ENCODE measurements at regions not wholly inside any gene's neighbourhood (a gene's known extent, or its start where the extent isn't known, plus 50 kb on each side); places are given as distances from the start of the nearest gene placed in this dataset.

- Histone ChIP-seq H4K20me1 (ENCODE audit: insufficient read depth, low read length) (no peaks in the 10 kb centered on the region), H3K36me3 (ENCODE audit: insufficient read depth, low read length) (no peaks in the 10 kb centered on the region), H3K4me1 (ENCODE audit: insufficient read depth, low read length) (no peaks in the 10 kb centered on the region), H3K9ac (ENCODE audit: low read depth, low read length) (no peak overlapping the region), H3K9me3 (ENCODE audit: insufficient read depth, low read length, severe bottlenecking) (no peaks in the 10 kb centered on the region), H3K4me2 (ENCODE audit: insufficient read depth, low read length) (no peak overlapping the region), H3K4me3 (ENCODE audit: low read depth in 1 of 2, low read length in 2 of 2) (no peak overlapping the region), H2AFZ (ENCODE audit: low read depth, low read length) (no peak overlapping the region), H3K27me3 (ENCODE audit: insufficient read depth, low read length, poor library complexity) (no peaks in the 10 kb centered on the region), H3K79me2 (ENCODE audit: insufficient read depth, low read length) (no peaks in the 10 kb centered on the region), H3K27ac (ENCODE audit: low read length) (no peak overlapping the region)
- ATAC-seq (ENCODE audit: insufficient read depth, low read depth) (no peak), DNase-seq (no peak)
- no peak for TF ChIP-seq CTCF (IDR thresholded peaks at IDR 0.05; ENCODE audit: borderline replicate concordance, extremely low read depth, low read length, poor library complexity, severe bottlenecking)
- TF ChIP-seq EZH2 (IDR thresholded peaks at IDR 0.05; ENCODE audit: borderline replicate concordance, low read depth, low read length, severe bottlenecking) = no peak
Measured at GRCh38 chr2:226017537-226017936, 618.0 kb downstream of the NYAP2 start.

DNA sequence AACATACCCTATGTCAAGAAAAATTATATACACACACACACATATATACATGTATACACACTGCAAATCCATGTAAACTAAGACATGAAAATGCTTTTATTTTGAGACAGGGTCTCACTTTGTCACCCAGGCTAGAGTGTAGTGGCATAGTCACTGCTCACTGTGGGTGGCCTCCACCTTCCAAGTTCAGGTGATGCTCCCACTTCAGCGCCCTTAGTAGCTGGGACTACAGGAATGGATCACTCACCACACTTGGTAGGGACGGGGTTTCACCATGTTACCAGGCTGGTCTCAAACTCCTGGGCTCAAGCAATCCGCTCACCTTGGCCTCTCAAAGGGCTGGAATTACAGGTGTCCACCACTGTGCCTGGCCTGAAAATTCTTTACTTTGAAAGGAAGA is 617.6 kb downstream of the NYAP2 start:
- Histone ChIP-seq H2AFZ (ENCODE audit: low read depth, low read length) (no peak overlapping the region), H3K4me3 (ENCODE audit: low read depth in 1 of 2, low read length in 2 of 2) (no peak overlapping the region), H3K36me3 (ENCODE audit: insufficient read depth, low read length) (no peaks in the 10 kb centered on the region), H3K79me2 (ENCODE audit: insufficient read depth, low read length) (no peaks in the 10 kb centered on the region), H3K27me3 (ENCODE audit: insufficient read depth, low read length, poor library complexity) (no peaks in the 10 kb centered on the region), H3K4me1 (ENCODE audit: insufficient read depth, low read length) (no peaks in the 10 kb centered on the region), H3K9ac (ENCODE audit: low read depth, low read length) (no peak overlapping the region), H3K9me3 (ENCODE audit: insufficient read depth, low read length, severe bottlenecking) (no peaks in the 10 kb centered on the region), H3K27ac (ENCODE audit: low read length) (no peak overlapping the region), H3K4me2 (ENCODE audit: insufficient read depth, low read length) (no peak overlapping the region), H4K20me1 (ENCODE audit: insufficient read depth, low read length) (no peaks in the 10 kb centered on the region)
- TF ChIP-seq CTCF (IDR thresholded peaks at IDR 0.05; ENCODE audit: borderline replicate concordance, extremely low read depth, low read length, poor library complexity, severe bottlenecking) = no peak
- no peak for TF ChIP-seq EZH2 (IDR thresholded peaks at IDR 0.05; ENCODE audit: borderline replicate concordance, low read depth, low read length, severe bottlenecking)
- no peak for ATAC-seq (ENCODE audit: insufficient read depth, low read depth)
- DNase-seq = no peak

- no peaks in the 10 kb centered on the region for H3K27me3 ChIP-seq (ENCODE audit: insufficient read depth, low read length, poor library complexity)
- no peak overlapping the region for H3K4me2 ChIP-seq (ENCODE audit: insufficient read depth, low read length)
- H3K9ac ChIP-seq (ENCODE audit: low read depth, low read length) = no peak overlapping the region
- no peaks in the 10 kb centered on the region for H3K79me2 ChIP-seq (ENCODE audit: insufficient read depth, low read length)
- TF ChIP-seq CTCF (IDR thresholded peaks at IDR 0.05; ENCODE audit: borderline replicate concordance, extremely low read depth, low read length, poor library complexity, severe bottlenecking) = no peak
- no peak for TF ChIP-seq EZH2 (IDR thresholded peaks at IDR 0.05; ENCODE audit: borderline replicate concordance, low read depth, low read length, severe bottlenecking)
- ATAC-seq (ENCODE audit: insufficient read depth, low read depth) (no peak), DNase-seq (no peak)
- H4K20me1 ChIP-seq (ENCODE audit: insufficient read depth, low read length) = no peaks in the 10 kb centered on the region
- H3K9me3 ChIP-seq (ENCODE audit: insufficient read depth, low read length, severe bottlenecking) = no peaks in the 10 kb centered on the region
- H2AFZ ChIP-seq (ENCODE audit: low read depth, low read length) = no peak overlapping the region
- H3K4me1 ChIP-seq (ENCODE audit: insufficient read depth, low read length) = no peaks in the 10 kb centered on the region
- no peak overlapping the region for H3K27ac ChIP-seq (ENCODE audit: low read length)
- no peak overlapping the region for H3K4me3 ChIP-seq (ENCODE audit: low read depth in 1 of 2, low read length in 2 of 2)
- H3K36me3 ChIP-seq (ENCODE audit: insufficient read depth, low read length) = no peaks in the 10 kb centered on the region
Measured at GRCh38 chr2:226011716-226012450, 612.4 kb downstream of the NYAP2 start.
